ENCODE measurements at regions not wholly inside any gene's neighbourhood (a gene's known extent, or its start where the extent isn't known, plus 50 kb on each side); places are given as distances from the start of the nearest gene placed in this dataset.

GRCh38 chr5:124445070-124445619 is 301.3 kb downstream of the ZNF608 start:
- no peaks in the 10 kb centered on the region for H3K9me3 Mint-ChIP-seq
- H2BK15ac ChIP-seq (ENCODE audit: low read depth, low read length) = no peak overlapping the region
- no peak overlapping the region for H3K4me2 ChIP-seq (ENCODE audit: insufficient read depth, insufficient read length, low read length)
- no peak overlapping the region for H2BK5ac ChIP-seq (ENCODE audit: insufficient read length, low read length)
- TF ChIP-seq, protein P1, sequence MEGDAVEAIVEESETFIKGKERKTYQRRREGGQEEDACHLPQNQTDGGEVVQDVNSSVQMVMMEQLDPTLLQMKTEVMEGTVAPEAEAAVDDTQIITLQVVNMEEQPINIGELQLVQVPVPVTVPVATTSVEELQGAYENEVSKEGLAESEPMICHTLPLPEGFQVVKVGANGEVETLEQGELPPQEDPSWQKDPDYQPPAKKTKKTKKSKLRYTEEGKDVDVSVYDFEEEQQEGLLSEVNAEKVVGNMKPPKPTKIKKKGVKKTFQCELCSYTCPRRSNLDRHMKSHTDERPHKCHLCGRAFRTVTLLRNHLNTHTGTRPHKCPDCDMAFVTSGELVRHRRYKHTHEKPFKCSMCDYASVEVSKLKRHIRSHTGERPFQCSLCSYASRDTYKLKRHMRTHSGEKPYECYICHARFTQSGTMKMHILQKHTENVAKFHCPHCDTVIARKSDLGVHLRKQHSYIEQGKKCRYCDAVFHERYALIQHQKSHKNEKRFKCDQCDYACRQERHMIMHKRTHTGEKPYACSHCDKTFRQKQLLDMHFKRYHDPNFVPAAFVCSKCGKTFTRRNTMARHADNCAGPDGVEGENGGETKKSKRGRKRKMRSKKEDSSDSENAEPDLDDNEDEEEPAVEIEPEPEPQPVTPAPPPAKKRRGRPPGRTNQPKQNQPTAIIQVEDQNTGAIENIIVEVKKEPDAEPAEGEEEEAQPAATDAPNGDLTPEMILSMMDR (conservative IDR thresholded peaks at IDR 0.05) = no peak
- H4K91ac ChIP-seq (ENCODE audit: insufficient read length, low read depth, low read length) = no peak overlapping the region
- H2BK12ac ChIP-seq (ENCODE audit: insufficient read length, low read depth, low read length) = no peak overlapping the region
- no peaks in the 10 kb centered on the region for H3K79me1 ChIP-seq (ENCODE audit: insufficient read depth, low read depth, low read length, poor library complexity, severe bottlenecking)
- peaks cover 3% of the 10 kb centered on the region; the same call in 1 of the 2 replicates for H3K4me1 ChIP-seq (ENCODE audit: insufficient read depth, low read length)
- no peak overlapping the region for H3K4me3 Mint-ChIP-seq
- H3K14ac ChIP-seq (ENCODE audit: insufficient read depth, low read length) = no peak overlapping the region
- H3K27me3 ChIP-seq (ENCODE audit: insufficient read depth, low read length) = no peaks in the 10 kb centered on the region
- H3K4me1 Mint-ChIP-seq = peaks cover 23 to 37% of the 10 kb centered on the region in 2 experiments
- no peak overlapping the region for H3K4ac ChIP-seq (ENCODE audit: low read depth, low read length)
- no peak overlapping the region for H3K9ac ChIP-seq (ENCODE audit: extremely low read depth, insufficient read length, low read length)
- no peaks in the 10 kb centered on the region for H3K9me3 ChIP-seq (ENCODE audit: control insufficient read depth, low read depth, low read length)
- no peaks in the 10 kb centered on the region for H3K79me2 ChIP-seq (ENCODE audit: insufficient read depth, low read length)
- H3K18ac ChIP-seq (ENCODE audit: insufficient read length, low read depth, low read length) = no peak overlapping the region
- H3K27me3 Mint-ChIP-seq (ENCODE audit: low read depth) = no peaks in the 10 kb centered on the region
- no peak overlapping the region for H2BK120ac ChIP-seq (ENCODE audit: low read depth, low read length, poor library complexity, severe bottlenecking)
- no peak overlapping the region for H2BK20ac ChIP-seq (ENCODE audit: low read depth, low read length, poor library complexity, severe bottlenecking)
- no peaks in the 10 kb centered on the region for H3K23me2 ChIP-seq (ENCODE audit: insufficient read length, low read depth, low read length, poor library complexity, severe bottlenecking)
- no peak overlapping the region for H2AK5ac ChIP-seq (ENCODE audit: insufficient read length, low read length)
- no peak overlapping the region for H4K5ac ChIP-seq (ENCODE audit: insufficient read length, low read depth, low read length)
- peaks cover 0 to 9% (median 0%) of the 10 kb centered on the region in 3 experiments; a peak in 3 of 7 replicates for H3K36me3 Mint-ChIP-seq (ENCODE audit: insufficient read depth in 1 of 3, low read depth in 3 of 3)
- H3K27ac ChIP-seq (ENCODE audit: insufficient read length, low read depth, low read length) = no peak overlapping the region
- H2AFZ ChIP-seq (ENCODE audit: low read length) = no peak overlapping the region
- H3K23ac ChIP-seq (ENCODE audit: insufficient read length, low read depth, low read length) = no peak overlapping the region
- no CpG with 5 or more reads among the region's 3 CpGs for WGBS (ENCODE audit: extremely low coverage, insufficient read length, low lambda C conversion rate)
- H4K8ac ChIP-seq (replicated peaks; ENCODE audit: insufficient read length, low read depth, low read length) = no peak overlapping the region
- no peak for DNase-seq
- no peak overlapping the region for H3T11ph ChIP-seq (ENCODE audit: low read length)
- no peak overlapping the region for H3K27ac Mint-ChIP-seq
- H3K56ac ChIP-seq (ENCODE audit: insufficient read length, low read depth, low read length) = no peak overlapping the region
- H4K20me1 ChIP-seq (ENCODE audit: control insufficient read depth, insufficient read depth, insufficient read length) = no peaks in the 10 kb centered on the region
